GM23248 (cell line): ENCODE measurements at regions not wholly inside any gene's neighbourhood (a gene's known extent, or its start where the extent isn't known, plus 50 kb on each side); places are given as distances from the start of the nearest gene placed in this dataset.

Source experiments
- EZH2 ChIP-seq: fragments of 200-600 bp; sonication (generic); IDR thresholded peaks from 2 replicates; pipeline ENCODE4 v1.6.1; 2018; ENCODE audit warnings: antibody characterized with exemption, mild to moderate bottlenecking; ENCODE audit not compliant: insufficient read depth, poor library complexity, severe bottlenecking
- EZH2phosphoT487 ChIP-seq: fragments of 200-600 bp; sonication (generic); IDR thresholded peaks from 2 replicates; pipeline ENCODE4 v1.6.1; 2018; ENCODE audit warnings: antibody characterized with exemption, moderate library complexity, mild to moderate bottlenecking, low read depth; ENCODE audit not compliant: insufficient read depth

GRCh38 chr1:70633004-70633403 is 221.9 kb downstream of the CTH start:
- no peak for TF ChIP-seq EZH2
- no peak for TF ChIP-seq EZH2phosphoT487
